GM06990 (cell line): ENCODE measurements at regions not wholly inside any gene's neighbourhood (a gene's known extent, or its start where the extent isn't known, plus 50 kb on each side); places are given as distances from the start of the nearest gene placed in this dataset.

Source experiments
- DNase-seq: peaks from one replicate; pipeline ENCODE4 v3.0.0-alpha.2; 2011; ENCODE audit not compliant: insufficient read length; ENCODE audit errors: extremely low read depth
- H3K27me3 ChIP-seq: replicated peaks from 2 replicates; pipeline ENCODE4 v1.6.0; 2011; ENCODE audit warnings: low read length; ENCODE audit not compliant: control insufficient read depth, insufficient read depth
- H3K36me3 ChIP-seq: 2 replicates; pipeline ENCODE4 v1.5.1; 2011; ENCODE audit warnings: low read length; ENCODE audit not compliant: control insufficient read depth, insufficient read depth
- H3K4me3 ChIP-seq: replicated peaks from 2 replicates; pipeline ENCODE4 v1.5.1; 2011; ENCODE audit warnings: low read depth, mild to moderate bottlenecking, control low read depth, low read length
- TF ChIP-seq, protein P1 (sequence below): IDR thresholded peaks from 2 replicates; pipeline ENCODE4 v1.5.1; 2011; ENCODE audit warnings: low read length, control low read depth, mild to moderate bottlenecking, inconsistent platforms; ENCODE audit not compliant: insufficient read depth, poor library complexity, severe bottlenecking

DNA sequence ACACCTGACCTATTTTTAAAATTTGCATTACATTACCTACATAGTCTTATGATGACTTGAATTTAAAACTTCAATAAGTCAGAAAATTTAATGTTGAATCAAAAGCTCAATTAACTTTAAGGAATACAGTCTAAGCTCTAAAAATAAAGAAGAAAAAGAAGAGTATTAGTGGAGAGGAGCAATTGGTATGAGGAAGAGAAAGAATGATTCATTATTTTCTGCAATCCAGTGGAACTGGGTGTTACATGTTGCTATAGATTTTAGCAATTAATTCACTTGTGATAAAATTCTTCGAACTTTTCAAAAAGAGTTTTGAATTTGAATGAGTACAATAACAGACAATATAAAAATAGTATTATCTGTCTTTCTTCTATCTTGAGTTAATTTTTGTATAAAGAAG is 158.9 kb upstream of the POT1 start:
- H3K36me3 ChIP-seq: no peaks in the 10 kb centered on the region
- H3K4me3 ChIP-seq: no peak overlapping the region
- TF ChIP-seq, protein P1, sequence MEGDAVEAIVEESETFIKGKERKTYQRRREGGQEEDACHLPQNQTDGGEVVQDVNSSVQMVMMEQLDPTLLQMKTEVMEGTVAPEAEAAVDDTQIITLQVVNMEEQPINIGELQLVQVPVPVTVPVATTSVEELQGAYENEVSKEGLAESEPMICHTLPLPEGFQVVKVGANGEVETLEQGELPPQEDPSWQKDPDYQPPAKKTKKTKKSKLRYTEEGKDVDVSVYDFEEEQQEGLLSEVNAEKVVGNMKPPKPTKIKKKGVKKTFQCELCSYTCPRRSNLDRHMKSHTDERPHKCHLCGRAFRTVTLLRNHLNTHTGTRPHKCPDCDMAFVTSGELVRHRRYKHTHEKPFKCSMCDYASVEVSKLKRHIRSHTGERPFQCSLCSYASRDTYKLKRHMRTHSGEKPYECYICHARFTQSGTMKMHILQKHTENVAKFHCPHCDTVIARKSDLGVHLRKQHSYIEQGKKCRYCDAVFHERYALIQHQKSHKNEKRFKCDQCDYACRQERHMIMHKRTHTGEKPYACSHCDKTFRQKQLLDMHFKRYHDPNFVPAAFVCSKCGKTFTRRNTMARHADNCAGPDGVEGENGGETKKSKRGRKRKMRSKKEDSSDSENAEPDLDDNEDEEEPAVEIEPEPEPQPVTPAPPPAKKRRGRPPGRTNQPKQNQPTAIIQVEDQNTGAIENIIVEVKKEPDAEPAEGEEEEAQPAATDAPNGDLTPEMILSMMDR: no peak
- no peaks in the 10 kb centered on the region for H3K27me3 ChIP-seq
- DNase-seq: no peak

DNA sequence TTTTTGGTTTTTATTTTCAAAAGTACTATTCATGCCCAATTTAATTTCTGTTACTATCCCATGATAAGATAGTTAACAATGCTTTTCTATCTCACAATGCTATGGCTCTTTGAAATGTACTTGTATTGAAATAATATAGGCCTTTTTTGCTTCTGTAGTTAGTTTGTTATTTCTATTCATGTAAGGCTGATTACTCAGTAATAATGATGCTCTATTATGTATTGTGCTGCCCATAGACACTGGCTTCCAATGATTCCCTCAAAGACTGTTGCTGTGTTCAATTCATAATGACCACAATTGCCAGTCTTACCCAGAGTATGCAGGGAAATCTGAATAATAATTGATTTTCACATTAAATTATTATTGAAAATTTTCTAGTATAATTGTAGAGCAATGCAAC is 155.5 kb upstream of the POT1 start:
- TF ChIP-seq, protein P1: no peak
- no peak for DNase-seq

DNA sequence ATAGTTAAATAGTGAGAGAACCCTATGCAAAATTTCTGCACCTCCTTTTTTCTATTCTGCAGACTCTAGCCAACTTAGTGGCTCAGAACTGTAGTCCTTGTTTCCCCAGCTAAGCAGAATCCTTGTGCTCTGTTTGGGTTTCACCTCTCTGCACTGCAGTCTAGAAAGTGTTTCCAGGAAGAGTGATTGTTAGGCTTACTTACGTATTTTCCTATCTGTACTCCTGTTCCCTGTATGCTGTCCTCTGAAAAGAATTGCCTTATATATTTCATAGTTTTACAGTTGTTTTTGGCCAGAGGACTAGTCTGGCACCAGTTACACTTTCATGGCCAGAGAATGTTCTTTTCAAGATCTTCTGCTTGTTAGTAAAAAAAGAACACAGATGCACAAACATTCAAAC is 154.6 kb upstream of the POT1 start:
- no peak for DNase-seq

More for the DNA sequence above, 155.5 kb upstream of the POT1 start:
- Histone ChIP-seq H3K27me3 (no peaks in the 10 kb centered on the region), H3K4me3 (no peak overlapping the region), H3K36me3 (no peaks in the 10 kb centered on the region)

DNA sequence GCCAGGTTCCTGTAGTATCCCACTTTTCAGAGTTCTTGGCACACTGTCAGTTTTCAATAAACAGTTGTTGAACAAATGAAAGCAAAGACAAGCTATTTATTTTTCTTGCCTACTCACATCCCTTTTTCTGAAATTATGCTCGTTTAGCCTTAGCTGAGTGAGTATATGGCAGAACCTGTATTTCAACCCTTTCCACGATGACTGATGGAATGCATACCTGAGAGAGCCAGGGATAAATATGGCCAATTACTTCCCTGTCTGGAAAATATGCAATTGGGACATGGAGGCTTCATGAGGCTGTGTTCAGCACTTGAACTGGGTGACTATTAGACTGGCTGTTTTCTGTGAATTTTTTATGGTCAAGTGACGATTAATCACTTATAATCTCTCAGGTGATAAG is 144.5 kb upstream of the POT1 start:
- Histone ChIP-seq H3K4me3 (no peak overlapping the region), H3K36me3 (no peaks in the 10 kb centered on the region), H3K27me3 (no peaks in the 10 kb centered on the region)
- DNase-seq: no peak
- TF ChIP-seq, protein P1: no peak

More for the DNA sequence above, 154.6 kb upstream of the POT1 start:
- no peaks in the 10 kb centered on the region for H3K36me3 ChIP-seq
- H3K27me3 ChIP-seq: no peaks in the 10 kb centered on the region
- TF ChIP-seq, protein P1: no peak
- H3K4me3 ChIP-seq: no peak overlapping the region

DNA sequence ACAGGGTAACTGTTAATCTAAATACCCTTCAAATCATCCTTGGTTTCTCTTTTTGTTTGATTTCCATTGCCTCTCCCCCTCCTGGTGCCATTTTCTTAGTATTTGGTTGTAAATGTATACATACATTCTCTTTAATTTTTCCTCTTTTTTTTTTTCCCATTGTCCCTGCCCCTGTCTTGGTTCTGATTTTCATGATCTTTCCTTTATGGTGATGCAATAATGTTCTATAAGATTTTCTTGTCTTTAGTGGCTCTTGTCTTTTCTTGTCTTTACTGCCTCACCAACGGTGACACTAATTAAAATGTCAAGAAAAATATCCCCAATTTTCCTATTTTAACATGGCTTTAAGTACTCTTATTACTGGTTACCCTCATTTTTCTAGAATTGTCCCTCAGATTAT is 135.9 kb upstream of the POT1 start:
- TF ChIP-seq, protein P1: no peak

DNA sequence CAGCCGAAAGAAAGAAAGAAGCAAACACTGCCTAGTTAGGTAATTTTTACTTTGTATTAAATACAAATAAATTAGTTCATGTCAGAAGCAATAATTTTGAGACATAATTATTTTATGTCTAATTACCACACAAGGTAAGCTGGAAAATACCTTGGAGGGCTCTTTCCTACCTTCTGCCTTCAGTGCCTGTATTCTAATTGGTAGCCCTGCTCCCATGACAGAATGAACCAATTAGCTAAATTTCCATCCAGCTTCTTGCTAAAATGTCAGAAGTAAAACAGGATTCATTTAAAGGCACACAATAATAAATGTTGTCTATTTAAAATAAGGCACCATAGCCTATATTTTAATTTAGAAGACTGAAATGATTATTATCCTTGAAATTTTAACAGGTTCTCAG is 135.4 kb upstream of the POT1 start:
- no peaks in the 10 kb centered on the region for H3K36me3 ChIP-seq
- TF ChIP-seq, protein P1: no peak
- DNase-seq: no peak
- no peak overlapping the region for H3K4me3 ChIP-seq
- no peaks in the 10 kb centered on the region for H3K27me3 ChIP-seq

More for the DNA sequence above, 135.9 kb upstream of the POT1 start:
- no peaks in the 10 kb centered on the region for H3K36me3 ChIP-seq
- H3K27me3 ChIP-seq: no peaks in the 10 kb centered on the region
- DNase-seq: no peak
- no peak overlapping the region for H3K4me3 ChIP-seq
